H1 (cell line): ENCODE measurements at regions not wholly inside any gene's neighbourhood (a gene's known extent, or its start where the extent isn't known, plus 50 kb on each side); places are given as distances from the start of the nearest gene placed in this dataset.

Source experiments
- CHD2 ChIP-seq: IDR thresholded peaks from 2 replicates; pipeline ENCODE4 v1.6.1; 2012; ENCODE audit warnings: low read length, improper control_type of control experiment
- NRF1 ChIP-seq: IDR thresholded peaks from 2 replicates; pipeline ENCODE4 v1.6.1; 2011; ENCODE audit warnings: mild to moderate bottlenecking, low read depth, low read length, improper control_type of control experiment
- POU5F1 ChIP-seq: IDR thresholded peaks from 2 replicates; pipeline ENCODE4 v1.6.1; 2011; ENCODE audit warnings: low read depth, mild to moderate bottlenecking, low read length, moderate library complexity
- RFX5 ChIP-seq: IDR thresholded peaks from 2 replicates; pipeline ENCODE4 v1.6.1; 2011; ENCODE audit warnings: low read depth, low read length, improper control_type of control experiment, borderline replicate concordance

DNA sequence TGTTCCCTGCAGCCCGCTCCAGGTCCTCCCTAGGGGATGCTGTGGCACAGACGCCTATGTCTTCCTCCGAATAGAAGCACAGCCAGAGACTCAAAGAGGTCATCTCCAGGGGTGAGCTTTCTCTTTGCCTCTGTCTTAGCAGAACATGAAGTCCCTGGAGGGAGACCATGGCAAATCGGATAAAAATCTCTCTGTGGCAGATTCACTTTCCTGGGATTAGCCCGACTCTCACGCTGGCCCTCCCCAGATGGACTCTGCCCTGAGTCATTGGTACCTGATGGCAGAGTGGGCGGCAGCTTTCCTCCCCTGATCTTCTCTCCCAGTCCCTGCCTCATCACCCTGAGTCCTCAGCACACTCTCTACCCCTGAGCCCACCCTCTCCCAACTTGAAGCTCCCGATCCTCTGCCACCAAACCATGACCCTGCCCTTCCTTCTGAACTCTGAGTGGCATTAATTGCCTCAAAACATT lies 58.0 kb upstream of the CCDC167 start (continued):
- TF ChIP-seq CHD2: no peak
- TF ChIP-seq POU5F1: no peak
- no peak for TF ChIP-seq RFX5
- no peak for TF ChIP-seq NRF1
